Skeletal muscle tissue (tissue), 3 donors: ENCODE measurements at regions not wholly inside any gene's neighbourhood (a gene's known extent, or its start where the extent isn't known, plus 50 kb on each side); places are given as distances from the start of the nearest gene placed in this dataset.

Source experiments
- H3K27ac ChIP-seq: one replicate; pipeline ENCODE4 v1.7.0; 2013; ENCODE audit warnings: mild to moderate bottlenecking, low read depth, low read length, inconsistent platforms
- H3K27me3 ChIP-seq, 3 donors: one replicate each; pipeline ENCODE4 v1.7.0; 2013; ENCODE audit warnings: low read length in 3 of 3; ENCODE audit not compliant: control insufficient read depth in 3 of 3, insufficient read depth in 3 of 3
- H3K36me3 ChIP-seq, 3 donors: one replicate each; pipeline ENCODE4 v1.7.0; 2013; ENCODE audit warnings: low read length in 3 of 3; ENCODE audit not compliant: control insufficient read depth in 3 of 3, insufficient read depth in 3 of 3
- H3K4me1 ChIP-seq, 3 donors: one replicate each; pipeline ENCODE4 v1.7.0; 2013; ENCODE audit warnings: low read length in 3 of 3, mild to moderate bottlenecking in 3 of 3; ENCODE audit not compliant: control insufficient read depth in 3 of 3, insufficient read depth in 3 of 3
- H3K4me3 ChIP-seq, 3 donors: one replicate each; pipeline ENCODE4 v1.7.0; 2013; ENCODE audit warnings: low read length in 3 of 3
- H3K9ac ChIP-seq, 3 donors: one replicate each; pipeline ENCODE4 v1.7.0; 2013; ENCODE audit warnings: low read length in 3 of 3, mild to moderate bottlenecking in 3 of 3, moderate library complexity in 2 of 3, low read depth in 1 of 3
- H3K9me3 ChIP-seq, 3 donors: one replicate each; pipeline ENCODE4 v1.7.0; 2013; ENCODE audit warnings: low read length in 3 of 3; ENCODE audit not compliant: control insufficient read depth in 3 of 3
- donor health status: Osteomylitis.

DNA sequence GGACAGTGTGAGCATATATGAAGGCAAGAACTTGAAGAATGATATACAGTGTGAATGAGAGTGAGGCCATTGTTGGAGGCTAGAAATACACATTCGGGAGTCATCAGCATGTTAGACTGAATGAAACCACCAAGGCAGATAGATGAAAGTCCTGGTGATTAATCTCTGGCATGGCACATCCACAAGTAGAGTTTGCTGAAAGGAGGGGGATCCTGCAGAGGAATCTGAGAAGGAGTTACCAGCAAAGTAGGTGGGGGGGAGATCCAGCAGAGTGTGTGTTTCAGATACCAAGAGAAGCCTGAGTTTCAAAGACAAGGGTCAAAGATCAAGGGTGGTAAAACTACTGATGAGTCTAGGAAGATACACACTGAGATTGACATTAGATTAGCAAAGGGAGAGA, 426.7 kb upstream of the DCN start:
- no peaks in the 10 kb centered on the region for H3K36me3 ChIP-seq
- no peak overlapping the region for H3K9ac ChIP-seq
- H3K4me1 ChIP-seq, result no peaks in the 10 kb centered on the region
- H3K9me3 ChIP-seq, result no peaks in the 10 kb centered on the region
- no peak overlapping the region for H3K4me3 ChIP-seq
- H3K27me3 ChIP-seq, result no peaks in the 10 kb centered on the region
- no peak overlapping the region for H3K27ac ChIP-seq

GRCh38 chr12:91608542-91608941, 425.9 kb upstream of the DCN start:
- Histone ChIP-seq H3K9ac (no peak overlapping the region), H3K9me3 (no peaks in the 10 kb centered on the region), H3K4me3 (no peak overlapping the region), H3K27me3 (no peaks in the 10 kb centered on the region), H3K27ac (no peak overlapping the region), H3K36me3 (no peaks in the 10 kb centered on the region), H3K4me1 (no peaks in the 10 kb centered on the region)

- Histone ChIP-seq H3K36me3 (no peaks in the 10 kb centered on the region), H3K9ac (no peak overlapping the region), H3K27ac (no peak overlapping the region)
Measured at GRCh38 chr12:91606662-91607377, 424.2 kb upstream of the DCN start.

GRCh38 chr12:91604897-91605296, 422.3 kb upstream of the DCN start:
- Histone ChIP-seq H3K9ac (no peak overlapping the region), H3K27ac (no peak overlapping the region), H3K4me1 (no peaks in the 10 kb centered on the region), H3K27me3 (no peaks in the 10 kb centered on the region), H3K36me3 (no peaks in the 10 kb centered on the region), H3K4me3 (no peak overlapping the region), H3K9me3 (no peaks in the 10 kb centered on the region)

More at GRCh38 chr12:91606662-91607377, 424.2 kb upstream of the DCN start:
- Histone ChIP-seq H3K27me3 (no peaks in the 10 kb centered on the region), H3K4me1 (no peaks in the 10 kb centered on the region), H3K9me3 (no peaks in the 10 kb centered on the region), H3K4me3 (no peak overlapping the region)

- Histone ChIP-seq H3K9ac (no peak overlapping the region), H3K4me1 (no peaks in the 10 kb centered on the region), H3K36me3 (no peaks in the 10 kb centered on the region), H3K4me3 (no peak overlapping the region), H3K27ac (no peak overlapping the region), H3K9me3 (no peaks in the 10 kb centered on the region), H3K27me3 (no peaks in the 10 kb centered on the region)
Measured at GRCh38 chr12:91603060-91603459, 420.4 kb upstream of the DCN start.

GRCh38 chr12:91601054-91601453, 418.4 kb upstream of the DCN start:
- no peak overlapping the region for H3K9ac ChIP-seq
- no peaks in the 10 kb centered on the region for H3K9me3 ChIP-seq
- no peaks in the 10 kb centered on the region for H3K4me1 ChIP-seq
- H3K27ac ChIP-seq, result no peak overlapping the region
- H3K4me3 ChIP-seq, result no peak overlapping the region
- no peaks in the 10 kb centered on the region for H3K36me3 ChIP-seq
- H3K27me3 ChIP-seq, result no peaks in the 10 kb centered on the region

GRCh38 chr12:91594715-91595114, 412.1 kb upstream of the DCN start:
- Histone ChIP-seq H3K36me3 (no peaks in the 10 kb centered on the region), H3K27me3 (no peaks in the 10 kb centered on the region), H3K9ac (no peak overlapping the region), H3K4me1 (no peaks in the 10 kb centered on the region), H3K4me3 (no peak overlapping the region), H3K27ac (no peak overlapping the region), H3K9me3 (no peaks in the 10 kb centered on the region)

- no peaks in the 10 kb centered on the region for H3K27me3 ChIP-seq
- no peak overlapping the region for H3K9ac ChIP-seq
- H3K27ac ChIP-seq, result no peak overlapping the region
- H3K9me3 ChIP-seq, result no peaks in the 10 kb centered on the region
- H3K36me3 ChIP-seq, result no peaks in the 10 kb centered on the region
- H3K4me3 ChIP-seq, result no peak overlapping the region
- H3K4me1 ChIP-seq, result no peaks in the 10 kb centered on the region
Measured at GRCh38 chr12:91591639-91591987, 409.0 kb upstream of the DCN start.

DNA sequence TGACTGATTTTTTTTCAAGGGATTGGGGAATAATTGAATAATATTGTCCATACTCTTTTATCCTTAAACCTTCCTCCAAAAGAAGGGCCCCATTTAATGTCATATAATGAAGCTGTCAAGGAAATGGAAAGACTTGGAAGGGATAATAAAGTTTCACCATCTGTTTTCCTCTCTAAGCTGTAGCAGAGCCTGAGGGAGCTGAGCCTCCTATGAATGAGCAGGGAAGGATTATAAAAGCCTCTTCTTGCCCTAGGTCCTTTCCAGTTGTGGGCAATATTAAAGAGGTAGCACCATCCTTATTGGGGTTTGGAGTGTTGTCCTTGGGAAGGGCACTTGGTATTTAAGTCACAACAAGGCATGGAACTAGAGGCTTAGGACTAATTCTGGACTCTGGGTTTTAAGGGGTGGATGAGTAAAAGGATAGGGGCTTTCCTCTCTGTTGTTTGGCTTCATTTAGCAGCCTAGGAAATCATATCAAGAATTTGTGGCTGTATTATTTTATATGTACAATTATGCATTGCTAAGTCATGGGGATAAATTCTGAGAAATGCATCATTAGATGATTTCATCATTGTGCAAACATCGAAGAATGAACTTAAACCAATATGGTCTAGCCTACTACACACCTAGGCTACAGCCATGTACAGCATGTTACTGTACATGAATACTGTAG, 408.5 kb upstream of the DCN start:
- no peak overlapping the region for H3K9ac ChIP-seq
- no peaks in the 10 kb centered on the region for H3K36me3 ChIP-seq
- H3K27me3 ChIP-seq, result no peaks in the 10 kb centered on the region
- H3K4me3 ChIP-seq, result no peak overlapping the region
- H3K9me3 ChIP-seq, result no peaks in the 10 kb centered on the region
- H3K27ac ChIP-seq, result no peak overlapping the region
- no peaks in the 10 kb centered on the region for H3K4me1 ChIP-seq

- no peak overlapping the region for H3K27ac ChIP-seq
- H3K4me1 ChIP-seq, result no peaks in the 10 kb centered on the region
- no peaks in the 10 kb centered on the region for H3K27me3 ChIP-seq
- no peak overlapping the region for H3K9ac ChIP-seq
- no peak overlapping the region for H3K4me3 ChIP-seq
- no peaks in the 10 kb centered on the region for H3K36me3 ChIP-seq
- no peaks in the 10 kb centered on the region for H3K9me3 ChIP-seq
Measured at GRCh38 chr12:91588874-91589454, 406.3 kb upstream of the DCN start.
